ENCODE measurements at regions not wholly inside any gene's neighbourhood (a gene's known extent, or its start where the extent isn't known, plus 50 kb on each side); places are given as distances from the start of the nearest gene placed in this dataset.

GRCh38 chr9:108239696-108240321, 616.0 kb downstream of the ACTL7B start:
- DNase-seq (ENCODE audit: low spot score) = no peak

GRCh38 chr9:108235609-108236008, 620.2 kb downstream of the ACTL7B start:
- no peak for DNase-seq (ENCODE audit: low spot score)

- no peak for DNase-seq (ENCODE audit: low spot score)
Measured at GRCh38 chr9:108234811-108235210, 621.0 kb downstream of the ACTL7B start.

- DNase-seq (ENCODE audit: low spot score) = no peak
Measured at GRCh38 chr9:108225149-108225800, 630.5 kb downstream of the ACTL7B start.

GRCh38 chr9:108224716-108225115, 631.1 kb downstream of the ACTL7B start:
- DNase-seq (ENCODE audit: low spot score) = no peak

GRCh38 chr9:108219664-108220063, 636.1 kb downstream of the ACTL7B start:
- no peak for DNase-seq (ENCODE audit: low spot score)

GRCh38 chr9:108217431-108218349, 638.1 kb downstream of the ACTL7B start:
- DNase-seq (ENCODE audit: low spot score) = no peak

GRCh38 chr9:108213511-108213910, 642.3 kb downstream of the ACTL7B start:
- DNase-seq (ENCODE audit: low spot score) = no peak

- no peak for DNase-seq (ENCODE audit: low spot score)
Measured at GRCh38 chr9:108212184-108212583, 643.6 kb downstream of the ACTL7B start.

- DNase-seq (ENCODE audit: low spot score) = no peak
Measured at GRCh38 chr9:108211411-108211955, 644.3 kb downstream of the ACTL7B start.

GRCh38 chr9:108209132-108209685, 646.6 kb downstream of the ACTL7B start:
- DNase-seq (ENCODE audit: low spot score) = no peak

GRCh38 chr9:108207561-108208165, 648.1 kb downstream of the ACTL7B start:
- DNase-seq (ENCODE audit: low spot score) = no peak

- DNase-seq (ENCODE audit: low spot score) = no peak
Measured at GRCh38 chr9:108205276-108205675, 650.5 kb downstream of the ACTL7B start.

GRCh38 chr9:108197899-108198298, 657.9 kb downstream of the ACTL7B start:
- no peak for DNase-seq (ENCODE audit: low spot score)

- DNase-seq (ENCODE audit: low spot score) = no peak
Measured at GRCh38 chr9:108197008-108197365, 658.8 kb downstream of the ACTL7B start.

GRCh38 chr9:108196332-108197007, 659.3 kb downstream of the ACTL7B start:
- no peak for DNase-seq (ENCODE audit: low spot score)

GRCh38 chr9:108194154-108194553, 661.6 kb downstream of the ACTL7B start:
- no peak for DNase-seq (ENCODE audit: low spot score)

- no peak for DNase-seq (ENCODE audit: low spot score)
Measured at GRCh38 chr9:108193026-108193710, 662.6 kb downstream of the ACTL7B start.

- no peak for DNase-seq (ENCODE audit: low spot score)
Measured at GRCh38 chr9:108191065-108191464, 664.7 kb downstream of the ACTL7B start.

GRCh38 chr9:108188976-108189375, 666.8 kb downstream of the ACTL7B start:
- DNase-seq (ENCODE audit: low spot score) = no peak

- DNase-seq (ENCODE audit: low spot score) = no peak
Measured at GRCh38 chr9:108188482-108188881, 667.3 kb downstream of the ACTL7B start.
